ENCODE measurements at regions not wholly inside any gene's neighbourhood (a gene's known extent, or its start where the extent isn't known, plus 50 kb on each side); places are given as distances from the start of the nearest gene placed in this dataset.

DNA sequence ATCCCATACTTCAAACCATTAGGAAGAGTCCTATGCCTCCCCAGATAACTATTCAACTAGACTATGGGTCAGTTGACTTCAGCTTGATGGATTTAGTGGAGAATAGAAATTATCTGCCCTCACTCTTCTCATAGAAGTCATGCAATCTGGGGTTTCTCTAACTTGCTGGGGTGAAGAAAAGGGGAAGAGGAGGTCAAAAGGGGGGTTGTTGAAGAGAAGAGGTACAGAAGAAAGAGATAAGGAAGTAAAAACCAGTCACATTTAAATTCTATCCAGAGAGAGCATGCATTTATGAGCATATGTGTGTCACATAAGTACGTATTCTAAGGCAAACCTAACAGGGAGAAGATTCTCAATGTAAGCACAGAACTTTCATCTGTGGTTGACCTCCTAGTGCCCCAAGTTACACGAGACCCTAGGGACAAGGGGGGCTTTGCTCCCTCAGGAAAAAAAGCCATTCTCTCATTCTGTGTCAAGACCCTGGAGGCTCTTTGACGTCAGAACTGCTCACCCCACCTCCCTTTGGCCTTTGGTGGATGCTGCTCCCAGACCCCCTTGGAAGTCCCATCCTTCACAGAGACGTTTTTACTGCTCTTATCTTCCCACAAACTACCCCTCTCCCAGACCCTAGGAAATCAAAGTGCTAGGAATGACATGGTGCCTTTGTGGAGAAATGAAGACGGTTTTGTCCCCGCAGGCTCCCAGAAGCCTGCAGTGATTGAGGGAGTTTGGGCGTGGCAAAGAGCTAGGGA lies 236.8 kb upstream of the TNP1 start:
- TF ChIP-seq POLR2A (IDR thresholded peaks at IDR 0.05; ENCODE audit: low read depth, low read length), result no peak
- TF ChIP-seq POLR2AphosphoS5 (IDR thresholded peaks at IDR 0.05; ENCODE audit: low read depth, low read length), result no peak
- no peak for TF ChIP-seq TAF1 (IDR thresholded peaks at IDR 0.05; ENCODE audit: low read depth, low read length)
